ENCODE measurements at regions not wholly inside any gene's neighbourhood (a gene's known extent, or its start where the extent isn't known, plus 50 kb on each side); places are given as distances from the start of the nearest gene placed in this dataset.
A peak's percentile ranks its signal among the peaks of the same experiment; 100 is the strongest.
"Not testable (repeated sequence)": the region's sequence is repeated elsewhere in the genome, so short reads cannot be mapped to it uniquely, and the experiment has no call there.

DNA sequence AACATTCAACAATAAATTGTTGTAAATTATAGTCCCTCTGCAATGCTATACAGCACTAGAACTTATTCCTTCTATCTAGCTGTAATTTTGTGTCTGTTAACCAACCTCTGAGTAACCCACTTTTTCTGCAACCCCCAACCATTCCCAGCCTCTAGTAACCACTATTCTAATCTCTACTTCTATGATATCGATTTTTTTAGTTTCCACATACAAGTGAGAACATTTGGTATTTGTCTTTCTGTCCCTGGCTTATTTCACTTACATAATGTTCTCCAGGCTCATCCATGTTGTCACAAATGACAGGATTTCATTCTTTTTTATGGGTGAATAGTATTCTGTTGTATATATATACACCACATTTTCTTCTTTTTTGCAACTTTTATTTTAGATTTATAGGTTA lies 147.6 kb downstream of the MAIP1 start:
- no peak for DNase-seq

DNA sequence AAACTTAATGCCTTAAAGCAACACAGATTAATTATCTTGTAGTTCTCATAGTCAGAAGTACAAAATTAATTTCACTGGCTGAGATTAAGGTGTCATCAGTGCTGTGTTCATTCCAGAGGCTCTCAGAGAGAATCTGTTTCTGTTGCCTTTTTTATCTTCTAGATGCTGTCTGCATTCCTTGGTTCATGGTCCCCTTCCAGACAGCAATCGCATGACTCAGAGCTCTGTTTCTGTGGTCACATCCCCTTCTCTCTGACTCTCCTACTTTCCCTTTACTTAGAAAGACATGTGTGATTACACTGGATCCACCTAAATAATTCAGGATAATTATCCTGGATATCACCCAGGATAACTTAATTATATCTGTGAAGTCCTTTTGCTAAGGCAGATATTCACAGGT lies 148.6 kb downstream of the MAIP1 start:
- no peak for DNase-seq

DNA sequence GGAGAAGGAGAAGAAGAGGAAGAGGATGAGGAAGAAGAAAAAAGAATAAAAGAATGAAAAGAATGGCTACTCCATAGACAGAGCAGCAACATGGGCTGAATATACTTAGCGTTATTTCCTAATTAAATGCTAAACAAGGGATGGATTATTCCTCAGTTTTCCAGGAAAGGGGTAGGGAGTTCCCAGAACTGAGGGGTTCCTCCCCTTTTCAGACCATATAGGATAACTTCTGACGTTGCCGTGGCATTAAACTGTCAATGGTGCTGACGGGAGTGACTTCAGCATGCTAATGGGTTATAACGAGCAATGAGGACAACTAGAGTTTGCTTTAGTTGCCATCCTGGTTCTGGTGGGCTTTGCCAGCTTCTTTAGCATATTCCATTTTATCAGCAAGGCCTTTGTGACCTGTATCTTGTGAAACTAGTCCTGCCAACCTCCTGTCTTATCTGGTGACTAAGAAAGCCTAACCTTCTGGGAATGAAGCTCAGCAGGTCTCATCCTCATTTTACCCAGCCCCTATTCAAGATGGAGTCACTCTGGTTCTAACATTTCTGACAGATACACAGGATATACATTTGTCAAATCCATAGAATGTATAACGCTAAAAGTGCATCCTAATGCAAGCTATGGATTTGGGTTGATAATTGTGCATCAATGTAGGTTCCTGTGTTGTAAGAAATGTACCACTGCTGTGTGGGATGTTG lies 152.3 kb downstream of the MAIP1 start:
- no peak for DNase-seq

DNA sequence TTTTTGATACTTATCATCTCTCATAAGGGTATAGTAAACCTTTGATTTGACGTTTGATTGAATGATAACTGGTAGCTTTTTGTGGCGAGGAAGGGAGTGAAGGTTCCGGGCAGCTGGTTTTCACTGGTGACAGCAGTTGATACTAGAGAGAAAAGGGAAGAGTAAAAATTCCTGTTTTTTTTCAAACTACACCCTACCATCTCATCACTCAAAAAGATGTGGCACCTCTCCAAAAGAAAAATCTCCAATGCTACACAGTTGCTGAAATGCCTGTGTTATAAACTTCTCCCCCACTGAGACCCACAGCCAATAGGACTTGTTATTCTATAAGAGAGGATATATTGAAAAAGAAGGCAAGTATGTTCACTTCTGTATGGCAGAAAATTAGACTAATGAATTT lies 154.0 kb downstream of the MAIP1 start:
- DNase-seq: no peak

DNA sequence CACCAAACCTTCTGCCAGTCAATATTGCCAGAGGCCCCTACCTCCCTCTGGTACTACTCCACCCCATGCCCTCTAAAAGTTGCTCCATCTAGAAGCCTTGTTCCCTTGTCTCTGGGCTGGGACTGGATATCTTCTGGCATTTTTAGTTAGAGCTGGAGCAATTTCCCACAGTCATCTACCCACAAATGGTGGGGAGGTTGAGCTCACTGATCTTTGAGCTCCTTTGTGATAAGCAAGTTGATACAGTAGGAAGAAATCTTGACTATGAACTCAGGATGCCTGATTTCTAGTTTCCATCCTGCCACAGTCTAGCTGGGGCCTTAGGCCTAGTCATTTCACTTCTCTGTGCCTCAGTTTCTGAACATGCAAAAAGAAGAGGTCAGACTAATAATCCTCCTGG lies 155.0 kb downstream of the MAIP1 start:
- DNase-seq: no peak

DNA sequence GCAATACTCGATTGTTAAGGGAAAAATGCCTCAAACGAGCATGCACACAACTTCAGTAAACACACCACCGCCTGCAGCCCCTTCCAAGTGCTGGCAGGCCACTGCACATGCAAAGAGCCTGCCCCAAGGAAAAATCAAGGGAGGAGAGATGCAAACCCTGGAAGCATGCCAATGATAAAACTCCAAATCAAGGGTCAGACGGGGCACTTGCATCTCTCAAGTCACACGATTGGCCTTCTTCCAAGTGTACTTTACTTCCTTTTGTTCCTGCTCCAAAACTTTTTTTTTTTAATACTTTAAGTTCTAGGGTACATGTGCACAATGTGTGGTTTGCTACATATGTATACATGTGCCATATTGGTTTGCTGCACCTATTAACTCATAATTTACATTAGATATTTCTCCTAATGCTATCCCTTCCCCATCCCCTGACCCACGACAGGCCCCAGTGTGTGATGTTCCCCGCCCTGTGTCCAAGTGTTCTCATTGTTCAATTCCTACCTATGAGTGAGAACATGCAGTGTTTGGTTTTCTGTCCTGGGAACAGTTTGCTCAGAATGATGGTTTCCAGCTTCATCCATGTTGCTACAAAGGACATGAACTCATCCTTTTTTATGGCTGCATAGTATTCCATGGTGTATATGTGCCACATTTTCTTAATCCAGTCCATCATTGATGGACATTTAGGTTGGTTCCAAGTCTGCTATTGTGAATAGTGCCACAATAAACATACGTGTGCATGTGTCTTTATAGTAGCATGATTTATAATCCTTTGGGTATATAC lies 157.8 kb downstream of the MAIP1 start:
- not testable (repeated sequence) for DNase-seq

DNA sequence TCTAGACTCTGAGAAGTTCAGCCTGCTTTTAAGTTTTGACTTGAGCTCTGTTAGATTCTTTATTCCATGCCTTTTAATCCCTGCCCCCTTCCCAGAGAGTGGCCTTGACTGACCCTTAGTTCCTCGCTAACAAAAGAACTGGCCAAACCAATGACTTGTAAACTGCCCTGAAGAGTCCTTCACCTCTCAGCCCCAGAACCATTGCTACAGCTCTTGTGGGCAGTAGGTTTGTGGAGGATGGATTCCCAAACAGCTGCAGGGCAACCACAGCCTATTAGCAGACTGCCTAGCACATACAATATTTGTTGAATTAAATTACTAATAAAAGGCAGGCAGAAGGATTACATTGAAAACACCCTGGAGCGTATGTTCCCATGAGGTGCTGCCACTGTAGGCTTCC lies 163.9 kb downstream of the MAIP1 start:
- no peak for DNase-seq

DNA sequence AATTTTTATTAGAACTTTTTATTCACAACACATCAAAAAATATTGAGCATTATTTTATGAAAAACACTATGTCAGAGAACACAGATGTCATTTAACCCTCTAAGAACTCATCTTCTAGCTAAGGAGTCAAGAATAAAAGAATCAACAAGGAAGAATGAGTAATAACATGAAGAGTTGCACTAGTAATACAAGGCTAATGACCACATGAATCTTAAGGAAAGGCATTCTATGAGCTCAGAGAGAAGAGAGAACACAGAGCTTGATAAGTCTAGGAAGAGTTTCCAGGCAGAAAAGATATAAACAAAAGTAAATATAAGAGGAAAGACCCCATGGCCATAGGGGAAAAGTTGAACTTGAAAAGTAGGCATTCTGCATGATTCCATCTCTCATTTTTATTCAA lies 166.5 kb downstream of the MAIP1 start:
- DNase-seq: no peak

DNA sequence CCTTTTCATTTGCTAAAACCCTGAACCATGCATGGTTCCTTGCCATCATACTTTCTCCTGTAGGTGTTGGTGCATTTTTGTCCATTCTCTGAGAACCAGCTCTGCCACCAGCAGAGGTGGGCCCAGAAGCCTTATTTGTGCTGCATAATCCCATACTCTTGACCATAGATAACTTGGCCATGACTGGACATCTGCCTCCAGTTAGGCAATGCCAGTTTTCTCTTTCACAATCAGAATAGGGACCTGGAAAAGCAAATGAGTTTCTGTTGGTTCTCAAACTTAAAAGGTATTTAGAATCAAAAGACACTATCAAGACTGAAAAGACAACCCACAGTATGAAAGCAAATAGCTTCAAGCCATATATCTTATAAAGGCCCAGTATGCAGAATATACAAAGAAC lies 167.3 kb downstream of the MAIP1 start:
- no peak for DNase-seq

DNA sequence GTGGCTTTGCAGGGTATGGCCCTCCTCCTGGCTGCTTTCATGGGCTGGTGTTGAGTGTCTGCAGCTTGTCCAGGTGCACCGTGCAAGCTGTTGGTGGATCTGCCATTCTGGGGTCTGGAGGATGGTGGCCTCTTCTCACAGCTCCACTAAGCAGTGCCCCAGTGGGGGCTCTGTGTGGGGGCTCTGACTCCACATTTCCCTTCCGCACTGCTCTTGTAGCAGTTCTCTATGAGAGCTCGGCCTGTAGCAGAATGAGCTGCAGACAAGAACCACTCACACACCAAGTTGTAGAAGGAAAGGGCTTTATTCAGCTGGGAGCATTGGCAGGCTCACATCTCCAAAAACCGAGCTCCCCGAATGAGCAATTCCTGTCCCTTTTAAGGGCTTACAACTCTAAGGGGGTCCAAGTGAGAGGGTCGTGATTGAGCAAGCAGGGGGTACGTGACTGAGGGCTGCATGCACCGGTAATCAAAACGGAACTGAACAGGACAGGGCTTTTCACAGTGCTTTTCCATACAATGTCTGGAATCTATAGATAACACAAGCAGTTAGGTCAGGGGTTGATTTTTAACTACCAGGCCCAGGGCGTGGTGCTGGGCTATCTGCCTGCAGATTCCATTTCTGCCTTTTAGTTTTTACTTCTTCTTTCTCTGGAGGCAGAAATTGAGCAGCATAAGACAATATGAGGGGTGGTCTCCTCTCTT lies 169.4 kb downstream of the MAIP1 start:
- DNase-seq: not testable (repeated sequence)

DNA sequence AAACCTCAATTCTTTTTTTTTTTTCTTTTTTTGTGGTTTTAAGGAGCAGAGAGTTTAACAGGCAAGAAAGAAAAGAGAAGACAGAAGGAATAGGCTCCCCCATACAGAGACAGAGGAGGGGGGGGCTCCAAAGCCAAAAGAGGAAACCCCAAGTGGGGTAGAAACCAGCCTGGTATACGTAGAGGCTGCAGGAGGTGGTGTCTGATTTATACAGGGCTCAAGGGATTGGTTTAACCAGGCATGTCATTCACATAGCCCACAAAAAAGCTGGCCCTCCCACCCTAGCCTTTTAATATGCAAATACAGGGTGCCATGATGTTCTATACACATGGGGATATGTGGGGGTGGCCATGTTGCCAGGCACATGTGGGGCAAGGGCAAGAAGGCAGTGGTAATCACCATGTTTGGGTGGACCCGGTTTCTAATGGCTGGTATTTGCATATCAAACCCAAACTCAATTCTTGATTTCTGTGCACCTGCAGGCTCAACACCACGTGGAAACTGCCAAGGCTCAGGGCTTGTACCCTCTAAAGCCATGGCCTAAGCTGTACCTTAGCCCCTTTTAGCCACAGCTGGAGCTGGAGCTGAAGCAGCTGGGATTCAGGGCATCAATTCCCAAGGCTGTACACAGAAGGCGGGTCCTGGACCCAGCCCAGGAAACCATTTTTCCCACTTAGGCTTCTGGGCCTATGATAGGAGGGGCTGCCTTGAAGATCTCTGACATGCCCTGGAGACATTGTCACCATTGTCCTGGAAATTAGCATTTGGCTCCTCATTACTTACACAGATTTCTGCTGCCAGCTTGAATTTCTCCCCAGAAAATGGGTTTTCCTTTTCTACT lies 170.3 kb downstream of the MAIP1 start:
- DNase-seq: no peak

DNA sequence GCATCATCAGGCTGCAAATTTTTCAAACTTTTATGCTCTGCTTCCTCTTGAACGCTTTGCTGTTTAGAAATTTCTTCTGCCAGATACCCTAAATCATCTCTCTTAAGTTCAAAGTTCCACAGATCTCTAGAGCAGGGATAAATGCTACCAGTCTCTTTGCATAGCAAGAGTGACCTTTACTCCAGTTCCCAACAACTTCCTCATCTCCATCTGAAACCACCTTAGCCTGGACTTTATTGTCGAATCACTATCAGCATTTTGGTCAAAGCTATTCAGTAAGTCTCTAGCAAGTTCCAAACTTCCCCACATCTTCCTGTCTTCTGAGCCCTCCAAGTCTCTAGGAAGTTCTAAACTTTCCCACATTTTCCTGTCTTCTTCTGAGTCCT lies 170.9 kb downstream of the MAIP1 start:
- not testable (repeated sequence) for DNase-seq

DNA sequence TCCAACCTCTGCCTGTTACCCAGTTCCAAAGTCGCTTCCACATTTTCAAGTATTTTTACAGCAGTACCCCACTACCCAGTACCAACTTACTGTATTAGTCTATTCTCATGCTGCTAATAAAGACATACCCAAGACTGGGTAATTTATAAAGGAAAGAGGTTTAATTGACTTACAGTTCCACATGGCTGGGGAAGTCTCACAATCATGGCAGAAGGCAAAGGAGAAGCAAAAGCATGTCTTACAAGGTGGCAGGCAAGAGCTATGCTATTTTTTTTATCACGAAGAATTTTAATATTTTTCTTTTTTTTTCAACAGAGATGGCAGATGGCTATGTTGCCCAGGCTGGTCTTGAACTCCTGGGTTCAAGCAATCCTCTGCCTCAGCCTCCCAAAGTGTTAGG lies 171.3 kb downstream of the MAIP1 start:
- DNase-seq: not testable (repeated sequence)

DNA sequence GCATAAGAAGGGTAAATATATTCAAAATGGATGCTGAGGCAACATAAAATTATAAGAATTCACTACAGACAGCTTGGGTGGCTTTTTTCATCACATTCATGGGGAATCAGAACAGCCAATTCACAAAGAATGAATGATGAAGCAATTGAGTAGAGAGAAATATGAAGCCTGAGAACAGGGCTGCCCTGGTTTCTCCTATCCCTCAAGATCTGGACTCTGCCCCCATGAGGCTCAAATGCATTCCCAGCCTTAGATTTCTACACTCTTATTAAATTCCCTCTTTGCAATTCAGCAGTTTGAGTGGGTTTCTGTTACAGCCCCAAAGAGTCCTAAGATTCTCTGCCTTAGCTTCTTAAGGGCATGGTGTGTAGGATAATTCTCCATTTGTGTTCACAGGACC lies 172.5 kb downstream of the MAIP1 start:
- DNase-seq: no peak

DNA sequence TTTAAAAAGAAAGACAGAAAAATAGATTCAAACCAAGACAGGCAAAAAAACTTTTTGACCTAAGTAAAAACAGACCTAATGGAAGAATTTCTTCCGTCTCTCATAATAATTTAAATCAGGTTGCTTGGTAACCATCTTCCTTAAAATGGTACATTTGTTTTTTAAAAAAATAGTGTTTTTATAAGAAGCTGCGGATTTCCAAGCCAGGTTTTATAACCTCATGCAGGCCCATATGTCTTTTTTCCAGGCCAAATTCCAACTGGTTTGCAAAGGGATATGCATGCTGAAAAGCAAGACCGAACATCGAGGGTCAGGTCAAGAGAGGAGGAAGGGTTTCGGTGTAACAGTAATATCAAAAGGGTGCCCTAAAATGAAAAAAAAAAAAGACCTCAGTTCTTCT lies 172.9 kb downstream of the MAIP1 start:
- peak; percentile 41 for DNase-seq

DNA sequence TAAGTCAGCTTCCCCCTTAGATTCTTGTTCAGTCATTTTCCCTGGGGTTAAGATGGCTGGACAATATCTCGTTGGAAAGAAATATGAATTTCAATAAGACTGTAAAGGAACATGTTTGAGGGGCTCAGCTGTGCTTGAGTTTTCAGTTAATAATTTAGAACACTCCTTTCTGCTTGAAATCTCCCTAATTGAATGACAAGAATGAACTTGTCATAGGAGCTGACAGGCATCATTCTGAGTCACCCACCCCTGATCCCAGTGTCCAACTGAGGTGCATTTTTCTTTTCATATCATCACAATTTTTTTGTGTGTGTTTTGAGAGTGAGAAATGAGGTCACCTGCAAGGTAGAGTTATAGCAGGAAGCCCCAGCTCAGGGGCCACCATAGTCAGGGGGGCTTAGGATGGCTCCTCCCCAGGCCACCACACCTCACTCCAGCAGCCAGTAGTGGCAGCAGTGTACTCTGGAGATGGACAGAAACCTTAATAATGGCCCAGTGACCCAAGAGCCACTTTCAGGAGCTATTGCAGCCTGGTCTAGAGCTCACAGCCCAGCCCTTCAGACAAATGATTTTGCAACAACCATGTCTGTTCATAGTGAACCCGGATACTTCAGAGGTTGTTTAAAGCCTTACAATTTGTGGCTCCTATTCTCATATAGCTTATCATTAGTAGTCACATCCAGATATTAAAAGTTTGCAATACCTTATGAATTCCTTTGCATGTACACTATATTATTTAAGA lies 174.5 kb downstream of the MAIP1 start:
- no peak for DNase-seq

DNA sequence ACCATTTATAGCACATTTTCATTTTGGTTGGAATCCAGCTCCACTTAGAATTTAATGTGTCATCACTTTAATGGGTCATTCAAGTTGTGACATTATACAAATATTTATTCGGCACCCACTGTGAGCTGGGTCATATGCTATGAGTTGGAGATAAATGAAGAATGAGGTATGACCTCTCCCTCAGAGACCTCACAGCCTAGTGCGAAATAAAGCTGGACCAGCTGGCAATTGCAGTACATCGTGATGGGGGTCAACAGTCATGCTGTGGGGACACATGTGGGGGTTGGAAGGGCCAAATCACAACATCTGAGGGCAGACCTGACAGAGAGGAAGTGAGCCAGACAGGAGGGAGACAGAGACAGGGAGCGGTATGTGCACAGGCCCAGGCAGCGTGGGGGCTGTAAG lies 175.4 kb downstream of the MAIP1 start:
- DNase-seq: no peak

DNA sequence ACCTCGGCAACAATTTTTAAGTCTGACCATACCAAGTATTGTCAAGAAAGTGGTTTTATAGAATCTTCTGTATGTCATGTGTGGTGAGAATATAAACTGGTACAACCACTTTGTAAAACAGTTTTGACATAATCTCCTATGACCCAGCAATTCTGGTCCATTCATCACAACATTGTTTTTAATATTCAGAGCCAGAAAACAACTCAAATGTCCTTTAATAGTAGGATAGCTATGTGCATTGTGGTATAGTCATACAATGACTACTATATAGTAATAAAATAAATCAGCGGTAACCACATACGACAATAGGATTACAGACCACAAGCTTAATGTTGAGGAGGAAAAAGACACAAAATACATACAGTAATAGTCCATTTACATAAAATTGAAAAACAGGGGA lies 175.2 kb upstream of the SPATS2L start:
- DNase-seq: no peak

DNA sequence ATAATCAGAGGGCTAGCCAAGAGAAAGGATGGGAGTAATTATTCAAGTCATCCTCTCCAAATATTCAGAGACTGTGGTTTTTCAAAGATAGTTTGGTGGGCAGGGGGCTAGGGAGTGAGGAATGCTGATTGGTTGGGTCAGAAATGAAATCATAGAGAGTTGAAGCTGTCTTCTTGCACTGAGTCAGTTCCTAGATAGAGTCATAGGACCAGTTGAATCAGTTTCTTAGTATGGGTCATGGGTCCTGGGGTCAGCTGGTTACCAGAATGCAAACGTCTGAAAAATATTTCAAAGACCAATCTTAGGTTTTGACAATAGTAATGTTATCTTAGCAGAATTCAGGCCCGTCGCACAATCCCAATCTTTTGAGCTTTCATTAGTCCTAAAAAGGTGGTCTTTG lies 171.4 kb upstream of the SPATS2L start:
- no peak for DNase-seq

DNA sequence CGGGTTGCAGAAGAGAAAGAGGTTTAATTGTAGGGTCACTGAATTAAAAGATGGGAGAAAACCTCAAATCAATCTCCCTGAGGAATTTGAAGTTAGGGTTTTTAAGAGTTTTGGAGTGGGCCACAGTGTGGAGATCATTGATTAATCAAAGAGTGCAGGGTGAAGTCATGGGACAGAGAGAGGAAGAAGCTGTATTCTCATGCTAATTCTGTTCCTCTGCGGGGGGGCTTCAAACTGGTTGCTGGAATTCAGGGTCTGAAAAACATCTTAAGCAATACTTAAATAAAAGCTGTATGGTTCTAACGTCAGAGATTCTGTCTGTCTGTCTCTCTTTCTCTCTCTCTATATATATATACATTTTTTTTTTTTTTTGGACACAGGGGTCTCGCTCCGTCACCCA lies 169.8 kb upstream of the SPATS2L start:
- no peak for DNase-seq

DNA sequence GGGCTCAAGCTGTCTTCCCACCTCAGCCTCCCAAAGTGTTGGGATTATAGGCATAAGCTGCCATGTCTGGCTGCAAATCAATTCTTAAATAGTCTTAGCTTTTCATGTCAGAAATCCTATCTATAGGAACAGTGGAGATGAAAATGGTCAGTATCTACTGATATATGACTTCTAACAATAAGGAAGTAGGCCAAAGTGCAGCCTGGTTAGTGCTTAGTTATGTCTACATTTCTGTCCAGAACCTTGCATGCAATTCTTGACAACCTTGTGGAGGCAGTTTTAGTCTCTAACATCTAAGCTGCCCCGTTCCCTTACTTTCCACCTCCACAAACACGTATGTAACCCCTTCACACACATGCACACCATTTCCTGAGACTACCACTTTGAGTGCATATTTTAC lies 169.2 kb upstream of the SPATS2L start:
- no peak for DNase-seq

DNA sequence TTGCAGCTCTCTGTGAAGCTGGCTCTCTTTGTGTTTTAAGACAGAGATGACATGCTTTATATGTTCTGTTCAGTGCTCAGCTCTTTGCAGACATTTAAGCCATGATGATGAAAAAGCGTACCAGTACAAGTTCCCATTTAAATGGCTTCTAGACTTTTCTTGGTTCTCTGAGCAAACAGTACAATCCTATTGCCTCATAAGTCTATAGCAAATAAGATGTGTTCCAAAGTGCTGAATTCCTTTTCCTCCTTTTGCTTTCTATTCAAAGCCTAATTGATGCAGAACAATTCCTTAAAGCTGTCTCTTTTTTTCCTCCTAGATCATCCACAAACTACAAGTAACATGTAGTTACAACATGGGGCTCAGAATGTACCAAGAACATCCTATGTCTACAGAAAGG lies 168.8 kb upstream of the SPATS2L start:
- DNase-seq: no peak

Measured in left hindlimb (tissue), 1 donor.